Loucy (cell line): ENCODE measurements at regions not wholly inside any gene's neighbourhood (a gene's known extent, or its start where the extent isn't known, plus 50 kb on each side); places are given as distances from the start of the nearest gene placed in this dataset.

ENCODE experiments used
- CTCF ChIP-seq: fragments of 200-600 bp; sonication (generic); conservative IDR thresholded peaks from 2 replicates; pipeline ENCODE4 v1.5.1; 2014; ENCODE audit warnings: mild to moderate bottlenecking, antibody characterized with exemption, low read length
- EZH2phosphoT487 ChIP-seq: fragments of 200-600 bp; IDR thresholded peaks from 2 replicates; pipeline ENCODE4 v1.6.1; 2018; ENCODE audit warnings: antibody characterized with exemption, mild to moderate bottlenecking, moderate library complexity, borderline replicate concordance

GRCh38 chr2:172333978-172334330 is 93.4 kb upstream of the ITGA6 start:
- no peak for TF ChIP-seq CTCF
- no peak for TF ChIP-seq EZH2phosphoT487
